Endodermal cell (in vitro differentiated cells): ENCODE measurements at regions not wholly inside any gene's neighbourhood (a gene's known extent, or its start where the extent isn't known, plus 50 kb on each side); places are given as distances from the start of the nearest gene placed in this dataset.
"Not testable (repeated sequence)": the region's sequence is repeated elsewhere in the genome, so short reads cannot be mapped to it uniquely, and the experiment has no call there.

Experiments
- DNase-seq: peaks from one replicate; pipeline ENCODE4 v3.0.0-alpha.2; 2017
- H3K27ac ChIP-seq: 2 replicates; pipeline ENCODE4 v1.5.1; 2013; ENCODE audit warnings: mild to moderate bottlenecking, low read depth, low read length, moderate library complexity
- H3K27me3 ChIP-seq: 2 replicates; pipeline ENCODE4 v1.6.1; 2013; ENCODE audit warnings: mild to moderate bottlenecking, low read length, moderate library complexity; ENCODE audit not compliant: insufficient read depth, control insufficient read depth, poor library complexity, severe bottlenecking
- H3K36me3 ChIP-seq: 2 replicates; pipeline ENCODE4 v1.7.0; 2013; ENCODE audit warnings: mild to moderate bottlenecking, low read length, moderate library complexity; ENCODE audit not compliant: control insufficient read depth, insufficient read depth
- H3K4me1 ChIP-seq: one replicate; pipeline ENCODE4 v1.7.0; 2013; ENCODE audit warnings: low read length; ENCODE audit not compliant: control insufficient read depth, insufficient read depth
- H3K4me3 ChIP-seq: 2 replicates; pipeline ENCODE4 v1.5.1; 2013; ENCODE audit warnings: mild to moderate bottlenecking, low read length, moderate library complexity
- H3K9ac ChIP-seq: 2 replicates; pipeline ENCODE4 v1.6.1; 2013; ENCODE audit warnings: mild to moderate bottlenecking, low read length, moderate library complexity; ENCODE audit not compliant: poor library complexity, severe bottlenecking; ENCODE audit errors: extremely low read depth
- H3K9me3 ChIP-seq: 2 replicates; pipeline ENCODE4 v1.6.1; 2013; ENCODE audit warnings: mild to moderate bottlenecking, low read length, moderate library complexity; ENCODE audit not compliant: control insufficient read depth
- H3K27ac Mint-ChIP-seq: 2 replicates; pipeline ENCODE4 v1.8.0; 2020; ENCODE audit warnings: mixed read lengths
- H3K27me3 Mint-ChIP-seq: 2 replicates; pipeline ENCODE4 v1.8.0; 2021; ENCODE audit warnings: mild to moderate bottlenecking, mixed read lengths; ENCODE audit not compliant: insufficient read depth
- H3K36me3 Mint-ChIP-seq: 2 replicates; pipeline ENCODE4 v1.8.0; 2020; ENCODE audit warnings: low read depth, mixed read lengths
- H3K4me1 Mint-ChIP-seq: 2 replicates; pipeline ENCODE4 v1.8.0; 2020; ENCODE audit warnings: mixed read lengths
- H3K4me3 Mint-ChIP-seq: 2 replicates; pipeline ENCODE4 v1.8.0; 2020; ENCODE audit warnings: mild to moderate bottlenecking, moderate library complexity, mixed read lengths
- H3K9me3 Mint-ChIP-seq: 2 replicates; pipeline ENCODE4 v1.8.0; 2020; ENCODE audit warnings: mild to moderate bottlenecking, mixed read lengths
- WGBS, 2 experiments: methylation state at CpG; one replicate each; pipeline versions ENCODE4 v1.1.5 to v1.1.7; 2013; ENCODE audit warnings: missing lambda C conversion rate in 2 of 2, mixed read lengths in 1 of 2; ENCODE audit not compliant: insufficient coverage in 1 of 2, insufficient read length in 1 of 2; 5-methylcytosine and 5-hydroxymethylcytosine counted together

- H3K27ac ChIP-seq, H3K4me3 Mint-ChIP-seq, H3K4me3 ChIP-seq, H3K9me3 Mint-ChIP-seq, DNase-seq, H3K9ac ChIP-seq, H3K36me3 ChIP-seq, H3K27ac Mint-ChIP-seq, H3K4me1 ChIP-seq, H3K27me3 ChIP-seq, H3K4me1 Mint-ChIP-seq, H3K36me3 Mint-ChIP-seq, H3K9me3 ChIP-seq, H3K27me3 Mint-ChIP-seq: not testable (repeated sequence)
- WGBS, 2 experiments: 84 to 100% methylated on average over 1 to 2 of the region's 2 CpGs
These were observed 156.4 kb downstream of the SPATA31A6 start for GRCh38 chr9:42339671-42340434.

DNA sequence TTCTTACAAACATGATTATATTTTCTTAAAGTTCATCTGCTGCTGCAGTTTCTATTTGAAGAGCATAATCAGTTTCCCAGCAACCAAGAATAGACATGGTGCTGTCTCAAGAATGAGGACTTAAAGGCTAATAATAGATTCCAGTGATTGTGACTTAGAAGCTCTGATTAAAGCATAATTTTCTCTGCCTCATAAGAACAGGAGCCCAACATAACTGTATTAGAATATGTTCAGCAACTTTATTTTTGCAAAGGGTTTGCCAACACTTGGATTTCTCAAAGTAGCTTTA is 156.9 kb downstream of the SPATA31A6 start:
- H3K4me1 Mint-ChIP-seq, H3K4me3 Mint-ChIP-seq, H3K4me1 ChIP-seq, H3K9me3 Mint-ChIP-seq, H3K27ac Mint-ChIP-seq, H3K27ac ChIP-seq, H3K36me3 ChIP-seq, H3K36me3 Mint-ChIP-seq, H3K27me3 ChIP-seq, DNase-seq, H3K4me3 ChIP-seq, H3K27me3 Mint-ChIP-seq, H3K9me3 ChIP-seq, H3K9ac ChIP-seq: not testable (repeated sequence)

DNA sequence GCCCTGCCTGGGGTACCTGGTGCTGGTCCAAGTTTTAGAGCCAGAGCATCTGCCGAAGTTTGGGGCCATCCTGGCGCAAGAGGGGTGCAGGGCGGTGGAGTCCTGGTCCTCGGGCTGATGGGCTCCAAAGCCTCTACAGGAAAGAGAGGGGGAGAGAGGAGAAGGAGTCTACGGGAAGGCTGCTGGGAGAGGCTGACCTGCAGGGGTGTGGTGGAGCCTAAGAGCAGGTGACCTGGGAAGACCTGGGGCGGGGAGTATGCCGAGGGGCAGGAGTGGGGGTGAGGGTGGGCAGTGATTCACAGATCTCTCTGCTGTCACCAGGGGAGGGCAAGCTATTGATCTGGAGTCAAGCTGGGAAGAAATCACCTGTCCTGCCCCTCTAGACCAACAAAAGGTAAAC is 158.4 kb downstream of the SPATA31A6 start:
- not testable (repeated sequence) for H3K9me3 Mint-ChIP-seq, H3K4me3 Mint-ChIP-seq, H3K36me3 ChIP-seq, DNase-seq, H3K4me1 ChIP-seq, H3K27ac Mint-ChIP-seq, H3K27me3 Mint-ChIP-seq, H3K36me3 Mint-ChIP-seq, H3K4me3 ChIP-seq, H3K27ac ChIP-seq, H3K27me3 ChIP-seq, H3K9ac ChIP-seq, H3K4me1 Mint-ChIP-seq, H3K9me3 ChIP-seq
- 80 to 100% methylated on average over 1 to 5 of the region's 7 CpGs for WGBS, 2 experiments

DNA sequence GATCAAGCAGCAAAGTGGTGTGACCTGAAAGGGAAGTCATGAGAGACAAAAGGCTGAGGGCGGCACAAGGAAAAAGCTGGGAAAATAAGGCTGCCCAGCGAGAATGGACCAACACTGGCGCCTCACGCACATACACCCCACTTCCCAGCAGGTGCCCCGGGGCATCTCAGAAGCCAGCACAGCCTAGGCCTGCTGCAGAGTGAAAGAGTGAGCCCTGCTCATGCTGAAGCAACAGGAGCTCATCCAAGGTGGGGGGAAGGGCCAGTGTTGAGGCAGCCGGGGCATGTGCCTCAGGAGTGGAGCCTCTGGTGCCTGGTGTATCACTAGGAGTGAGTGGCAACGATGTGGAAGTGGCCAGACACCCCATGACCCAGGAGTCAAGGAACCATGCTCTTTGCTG is 158.8 kb downstream of the SPATA31A6 start:
- H3K27ac Mint-ChIP-seq, H3K27me3 Mint-ChIP-seq, H3K36me3 ChIP-seq, DNase-seq, H3K27ac ChIP-seq, H3K4me1 ChIP-seq, H3K4me3 Mint-ChIP-seq, H3K9me3 Mint-ChIP-seq, H3K9me3 ChIP-seq, H3K4me1 Mint-ChIP-seq, H3K9ac ChIP-seq, H3K36me3 Mint-ChIP-seq, H3K27me3 ChIP-seq, H3K4me3 ChIP-seq: not testable (repeated sequence)
- 100% methylated on average over 2 to 4 of the region's 7 CpGs for WGBS, 2 experiments

GRCh38 chr9:42344508-42344907 is 161.0 kb downstream of the SPATA31A6 start:
- WGBS, 2 experiments: 97% methylated on average over 4 to 6 of the region's 6 CpGs
- H3K4me1 Mint-ChIP-seq, H3K9me3 ChIP-seq, H3K9ac ChIP-seq, H3K4me1 ChIP-seq, H3K27me3 ChIP-seq, H3K27ac Mint-ChIP-seq, H3K4me3 ChIP-seq, H3K36me3 ChIP-seq, H3K36me3 Mint-ChIP-seq, H3K9me3 Mint-ChIP-seq, DNase-seq, H3K27ac ChIP-seq, H3K27me3 Mint-ChIP-seq, H3K4me3 Mint-ChIP-seq: not testable (repeated sequence)

GRCh38 chr9:42346916-42347315 is 163.5 kb downstream of the SPATA31A6 start:
- H3K9me3 Mint-ChIP-seq, H3K4me3 ChIP-seq, H3K9me3 ChIP-seq, H3K4me1 Mint-ChIP-seq, H3K36me3 Mint-ChIP-seq, H3K4me3 Mint-ChIP-seq, H3K9ac ChIP-seq, H3K27me3 Mint-ChIP-seq, H3K27ac ChIP-seq, H3K27ac Mint-ChIP-seq, H3K4me1 ChIP-seq, H3K27me3 ChIP-seq, H3K36me3 ChIP-seq, DNase-seq: not testable (repeated sequence)
- WGBS, 2 experiments: 100% methylated on average over 2 of the region's 2 CpGs; no CpG with 5 or more reads in 1 of the 2 experiments

DNA sequence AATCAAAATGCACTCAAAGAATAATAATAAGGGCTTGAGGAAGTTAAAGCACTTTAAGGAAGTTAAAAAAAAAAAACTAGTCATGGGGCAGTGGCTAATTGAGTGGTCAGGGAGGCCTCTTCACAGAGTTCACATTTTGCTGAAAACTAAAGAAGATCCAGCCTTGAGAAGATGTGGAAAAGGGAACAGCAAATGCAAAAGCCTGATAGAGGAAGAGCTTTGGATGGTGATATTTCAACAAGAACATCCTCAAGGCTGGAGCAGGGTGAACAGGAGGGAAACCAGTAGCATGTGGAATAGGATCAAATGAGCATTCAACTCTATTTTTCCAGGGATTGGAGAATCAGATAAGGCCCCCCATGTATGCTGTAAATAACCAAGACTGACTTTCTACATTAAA is 165.7 kb downstream of the SPATA31A6 start:
- H3K36me3 ChIP-seq, H3K4me3 Mint-ChIP-seq, H3K4me1 ChIP-seq, DNase-seq, H3K27me3 ChIP-seq, H3K4me3 ChIP-seq, H3K9me3 Mint-ChIP-seq, H3K36me3 Mint-ChIP-seq, H3K9ac ChIP-seq, H3K27ac ChIP-seq, H3K27me3 Mint-ChIP-seq, H3K27ac Mint-ChIP-seq, H3K9me3 ChIP-seq, H3K4me1 Mint-ChIP-seq: not testable (repeated sequence)
